Naive thymus-derived CD4-positive, alpha-beta T cell (primary cell): ENCODE measurements at regions not wholly inside any gene's neighbourhood (a gene's known extent, or its start where the extent isn't known, plus 50 kb on each side); places are given as distances from the start of the nearest gene placed in this dataset.

Source experiments
- ATAC-seq: fragments of 150-1000 bp; cut with Tn5 transposase; 2 replicates; pipeline ENCODE4 v1.10.0; 2021; ENCODE audit warnings: mild to moderate bottlenecking, moderate library complexity
- CTCF ChIA-PET: fragments of 350-600 bp; sonication (Branson Sonifier 250); formaldehyde crosslinking; loops from one replicate; lab custom pipeline; 2021; ENCODE audit warnings: antibody characterized with exemption; lab: Charles Lee
- POLR2A ChIA-PET: fragments of 350-600 bp; sonication (Branson Sonifier 250); formaldehyde crosslinking; loops from one replicate; lab custom pipeline; 2021; ENCODE audit warnings: antibody characterized with exemption, inconsistent platforms; lab: Charles Lee
- DNase-seq, 9 donors: peaks; one replicate each; pipeline versions ENCODE4 v3.0.0 to v3.0.0-alpha.2; 2020 to 2022; ENCODE audit warnings: mixed read lengths in 1 of 9
- H3K27ac ChIP-seq: one replicate; pipeline ENCODE4 v1.7.0; 2013; ENCODE audit warnings: mild to moderate bottlenecking, low read depth, low read length, moderate library complexity
- H3K27me3 ChIP-seq, 2 donors: one replicate each; pipeline ENCODE4 v1.7.0; 2013; ENCODE audit warnings: low read length in 2 of 2, mild to moderate bottlenecking in 2 of 2, moderate library complexity in 2 of 2; ENCODE audit not compliant: control insufficient read depth in 2 of 2, insufficient read depth in 2 of 2
- H3K36me3 ChIP-seq, 3 experiments: 1 replicate in 2 of 3; 2 replicates in 1 of 3; pipeline ENCODE4 v1.7.0; 2013; ENCODE audit warnings: low read length in 3 of 3, mild to moderate bottlenecking in 3 of 3, moderate library complexity in 1 of 3; ENCODE audit not compliant: insufficient read depth in 3 of 3, control insufficient read depth in 2 of 3
- H3K4me1 ChIP-seq, 2 donors: one replicate each; pipeline ENCODE4 v1.7.0; 2013; ENCODE audit warnings: low read length in 2 of 2, mild to moderate bottlenecking in 2 of 2, moderate library complexity in 1 of 2; ENCODE audit not compliant: control insufficient read depth in 2 of 2, insufficient read depth in 2 of 2
- H3K4me3 ChIP-seq: 2 replicates; pipeline ENCODE4 v1.7.0; 2013; ENCODE audit warnings: mild to moderate bottlenecking, low read length
- H3K9me3 ChIP-seq, 3 experiments: 1 replicate in 2 of 3; 2 replicates in 1 of 3; pipeline ENCODE4 v1.7.0; 2013; ENCODE audit warnings: low read length in 3 of 3; ENCODE audit not compliant: control insufficient read depth in 2 of 3
- H3K27ac Mint-ChIP-seq, 9 donors: one replicate each; pipeline ENCODE4 v1.8.0; 2020 to 2022; ENCODE audit warnings: mixed read lengths in 9 of 9, mild to moderate bottlenecking in 8 of 9, moderate library complexity in 5 of 9, inconsistent platforms in 2 of 9
- H3K27me3 Mint-ChIP-seq, 5 donors: one replicate each; pipeline ENCODE4 v1.8.0; 2021 to 2022; ENCODE audit warnings: mixed read lengths in 5 of 5, mild to moderate bottlenecking in 1 of 5
- H3K36me3 Mint-ChIP-seq, 5 donors: one replicate each; pipeline ENCODE4 v1.8.0; 2020 to 2022; ENCODE audit warnings: mixed read lengths in 5 of 5, mild to moderate bottlenecking in 3 of 5, inconsistent platforms in 1 of 5
- H3K4me1 Mint-ChIP-seq, 7 donors: one replicate each; pipeline ENCODE4 v1.8.0; 2020 to 2022; ENCODE audit warnings: mixed read lengths in 7 of 7, mild to moderate bottlenecking in 3 of 7, inconsistent platforms in 1 of 7
- H3K4me3 Mint-ChIP-seq, 10 donors: one replicate each; pipeline ENCODE4 v1.8.0; 2020 to 2022; ENCODE audit warnings: mild to moderate bottlenecking in 10 of 10, mixed read lengths in 10 of 10, moderate library complexity in 6 of 10, inconsistent platforms in 2 of 10
- H3K9me3 Mint-ChIP-seq, 11 donors: one replicate each; pipeline ENCODE4 v1.8.0; 2020 to 2022; ENCODE audit warnings: mixed read lengths in 11 of 11, mild to moderate bottlenecking in 4 of 11, inconsistent platforms in 1 of 11, moderate library complexity in 1 of 11
- intact Hi-C, 2 donors: fragments of 100-400 bp; cut with micrococcal nuclease; formaldehyde crosslinking; loops; one replicate each; pipeline ENCODE4 v1.15.1; 2023

DNA sequence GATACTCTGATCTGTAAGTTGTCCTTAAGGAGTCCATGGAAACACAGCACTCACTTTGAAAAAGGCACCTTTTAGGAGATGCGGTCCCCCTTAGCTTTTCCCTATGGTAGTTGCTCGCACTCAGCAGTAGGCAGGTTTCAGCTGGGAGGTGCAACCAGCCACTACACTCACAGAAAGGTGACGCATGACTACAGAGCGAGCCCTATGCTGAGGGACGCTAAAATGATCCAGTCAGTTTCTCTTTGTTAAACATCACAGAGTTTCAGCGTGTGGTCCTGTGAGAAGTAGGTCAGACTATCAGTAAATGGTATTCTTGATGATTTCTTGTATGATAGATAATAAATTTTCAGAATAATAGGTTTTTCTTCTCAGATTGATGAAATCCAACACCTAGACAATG lies 362.7 kb upstream of the MIR17HG start:
- no peak for ATAC-seq
- CTCF ChIA-PET, result no interaction called here
- Mint-ChIP-seq H3K27me3 (no peaks in the 10 kb centered on the region), H3K27ac (no peak overlapping the region), H3K36me3 (peaks cover 0 to 5% (median 0%) of the 10 kb centered on the region in 5 donors), H3K4me1 (no peaks in the 10 kb centered on the region), H3K9me3 (peaks cover 0 to 19% (median 4%) of the 10 kb centered on the region in 11 donors), H3K4me3 (no peak overlapping the region)
- H3K9me3 ChIP-seq, result no peaks in the 10 kb centered on the region
- DNase-seq, result no peak
- H3K4me3 ChIP-seq, result no peak overlapping the region
- H3K27me3 ChIP-seq, result no peaks in the 10 kb centered on the region
- intact Hi-C loops, result no loop called here
- no peaks in the 10 kb centered on the region for H3K4me1 ChIP-seq
- no peaks in the 10 kb centered on the region for H3K36me3 ChIP-seq
- POLR2A ChIA-PET, result no interaction called here
- no peak overlapping the region for H3K27ac ChIP-seq

DNA sequence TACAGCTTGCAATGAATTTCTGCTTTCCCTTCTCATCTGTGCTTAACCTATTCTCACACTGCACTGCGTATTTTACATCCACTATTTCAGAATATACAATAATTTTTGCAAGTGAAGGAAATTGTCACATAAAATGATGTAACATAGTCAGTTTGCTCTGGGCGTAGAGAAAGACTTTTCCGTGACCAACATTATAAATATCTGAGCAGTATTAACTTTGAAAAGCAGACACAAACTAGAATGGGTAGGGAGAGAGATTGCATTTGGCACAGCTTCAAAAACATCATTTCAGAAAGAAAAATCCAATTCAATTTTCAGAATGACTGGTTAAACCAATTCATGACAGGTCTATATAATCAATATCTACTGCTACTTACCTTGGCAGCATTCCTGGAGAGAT lies 352.5 kb upstream of the MIR17HG start:
- intact Hi-C loops, result no loop called here
- no peaks in the 10 kb centered on the region for H3K27me3 ChIP-seq

DNA sequence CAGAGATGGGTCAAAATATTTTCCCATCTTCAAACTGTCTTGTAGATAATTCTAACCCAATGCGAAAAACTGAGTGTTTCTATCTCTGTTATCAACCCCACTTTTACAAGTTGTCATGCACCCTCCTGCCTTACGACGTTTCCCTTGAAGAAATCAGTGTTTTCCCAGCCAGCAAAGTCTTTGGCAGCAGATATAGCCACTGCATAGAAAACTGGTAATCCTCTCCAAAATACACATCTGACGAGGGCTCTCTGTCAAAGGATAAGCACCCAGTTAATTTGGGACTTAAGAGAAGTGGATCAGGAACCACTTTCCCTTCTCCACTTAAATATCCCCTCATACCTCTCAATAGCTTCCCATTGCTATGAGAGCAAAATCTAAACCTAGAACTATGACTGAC lies 351.9 kb upstream of the MIR17HG start:
- Histone ChIP-seq H3K9me3 (no peaks in the 10 kb centered on the region), H3K4me3 (no peak overlapping the region), H3K4me1 (no peaks in the 10 kb centered on the region), H3K27ac (no peak overlapping the region), H3K27me3 (no peaks in the 10 kb centered on the region), H3K36me3 (no peaks in the 10 kb centered on the region)
- intact Hi-C loops, result no loop called here
- ChIA-PET POLR2A (no interaction called here), CTCF (no interaction called here)
- no peaks in the 10 kb centered on the region for H3K36me3 Mint-ChIP-seq
- ATAC-seq (no peak), DNase-seq (no peak)
- no peak overlapping the region for H3K4me3 Mint-ChIP-seq
- H3K27ac Mint-ChIP-seq, result no peak overlapping the region
- peaks cover 0 to 2% (median 0%) of the 10 kb centered on the region in 11 donors for H3K9me3 Mint-ChIP-seq
- no peaks in the 10 kb centered on the region for H3K27me3 Mint-ChIP-seq
- H3K4me1 Mint-ChIP-seq, result no peaks in the 10 kb centered on the region

More for the DNA sequence above, 352.5 kb upstream of the MIR17HG start:
- no peaks in the 10 kb centered on the region for H3K9me3 ChIP-seq
- Mint-ChIP-seq H3K27ac (no peak overlapping the region), H3K9me3 (peaks cover 0 to 2% (median 0%) of the 10 kb centered on the region in 11 donors), H3K4me3 (no peak overlapping the region), H3K4me1 (no peaks in the 10 kb centered on the region), H3K27me3 (no peaks in the 10 kb centered on the region), H3K36me3 (no peaks in the 10 kb centered on the region)
- ChIA-PET CTCF (no interaction called here), POLR2A (interaction anchor here (0.5 kb wide), 1 partner anchor 767 kb away, joined by 7 read pairs; no protein-coding TSS in a partner anchor)
- H3K36me3 ChIP-seq, result no peaks in the 10 kb centered on the region
- ATAC-seq (no peak), DNase-seq (no peak)
- no peak overlapping the region for H3K4me3 ChIP-seq
- no peak overlapping the region for H3K27ac ChIP-seq
- H3K4me1 ChIP-seq, result no peaks in the 10 kb centered on the region

DNA sequence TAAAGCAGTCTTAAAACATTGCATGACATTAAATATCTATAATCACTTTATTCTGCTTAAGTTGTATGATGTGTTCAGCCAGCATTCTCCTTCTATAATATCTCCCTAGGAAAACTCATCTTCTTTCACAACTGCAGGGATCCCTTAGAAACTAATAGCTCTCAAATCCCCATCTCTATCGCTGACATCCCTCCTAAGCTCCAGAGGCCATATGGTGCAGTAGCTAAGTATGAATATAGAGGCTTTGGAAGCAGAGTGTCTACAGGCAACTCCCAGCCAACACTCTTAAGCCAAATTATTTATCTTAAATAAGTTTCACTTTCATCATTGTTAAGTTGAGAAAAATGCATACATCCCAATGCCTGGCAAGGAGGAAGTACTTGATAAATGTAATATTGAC lies 349.5 kb upstream of the MIR17HG start:
- H3K27ac Mint-ChIP-seq, result no peak overlapping the region
- Histone ChIP-seq H3K36me3 (no peaks in the 10 kb centered on the region), H3K9me3 (no peaks in the 10 kb centered on the region), H3K4me1 (no peaks in the 10 kb centered on the region), H3K27ac (no peak overlapping the region), H3K4me3 (no peak overlapping the region), H3K27me3 (no peaks in the 10 kb centered on the region)
- ChIA-PET CTCF (no interaction called here), POLR2A (no interaction called here)
- no peaks in the 10 kb centered on the region for H3K4me1 Mint-ChIP-seq
- no peaks in the 10 kb centered on the region for H3K27me3 Mint-ChIP-seq
- peaks cover 0 to 3% (median 0%) of the 10 kb centered on the region in 5 donors for H3K36me3 Mint-ChIP-seq
- intact Hi-C loops, result no loop called here
- no peak overlapping the region for H3K4me3 Mint-ChIP-seq
- DNase-seq, result no peak
- peaks cover 0 to 9% (median 0%) of the 10 kb centered on the region in 11 donors for H3K9me3 Mint-ChIP-seq
- no peak for ATAC-seq

DNA sequence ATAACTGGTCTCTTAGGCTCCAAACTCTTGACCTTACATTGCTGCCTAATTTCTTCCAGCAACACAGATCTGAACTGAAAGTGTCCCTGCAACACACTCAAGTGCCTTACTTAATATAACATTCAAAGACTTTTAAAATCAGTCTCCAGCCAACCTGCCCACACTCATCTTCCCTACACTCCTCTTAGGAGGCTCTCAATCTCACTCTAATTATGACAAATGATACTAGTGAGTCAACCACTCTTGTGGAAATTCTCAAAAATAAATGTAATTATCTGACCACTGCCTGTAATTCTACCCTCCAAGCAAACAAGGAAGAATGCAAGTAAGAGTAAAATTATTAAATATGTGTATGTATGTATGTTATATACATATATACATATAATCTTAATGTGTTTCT lies 348.1 kb upstream of the MIR17HG start:
- H3K4me3 Mint-ChIP-seq, result no peak overlapping the region
- no peak for DNase-seq
- CTCF ChIA-PET, result no interaction called here
- H3K27me3 ChIP-seq, result no peaks in the 10 kb centered on the region
- H3K27ac ChIP-seq, result no peak overlapping the region
- POLR2A ChIA-PET, result no interaction called here
- no peak overlapping the region for H3K27ac Mint-ChIP-seq
- H3K4me1 ChIP-seq, result no peaks in the 10 kb centered on the region
- no peak for ATAC-seq
- intact Hi-C loops, result no loop called here
- H3K4me3 ChIP-seq, result no peak overlapping the region
- no peaks in the 10 kb centered on the region for H3K27me3 Mint-ChIP-seq
- H3K9me3 ChIP-seq, result no peaks in the 10 kb centered on the region
- H3K4me1 Mint-ChIP-seq, result no peaks in the 10 kb centered on the region
- H3K36me3 Mint-ChIP-seq, result peaks cover 0 to 3% (median 0%) of the 10 kb centered on the region in 5 donors
- H3K9me3 Mint-ChIP-seq, result peaks cover 0 to 9% (median 0%) of the 10 kb centered on the region in 11 donors
- H3K36me3 ChIP-seq, result no peaks in the 10 kb centered on the region

DNA sequence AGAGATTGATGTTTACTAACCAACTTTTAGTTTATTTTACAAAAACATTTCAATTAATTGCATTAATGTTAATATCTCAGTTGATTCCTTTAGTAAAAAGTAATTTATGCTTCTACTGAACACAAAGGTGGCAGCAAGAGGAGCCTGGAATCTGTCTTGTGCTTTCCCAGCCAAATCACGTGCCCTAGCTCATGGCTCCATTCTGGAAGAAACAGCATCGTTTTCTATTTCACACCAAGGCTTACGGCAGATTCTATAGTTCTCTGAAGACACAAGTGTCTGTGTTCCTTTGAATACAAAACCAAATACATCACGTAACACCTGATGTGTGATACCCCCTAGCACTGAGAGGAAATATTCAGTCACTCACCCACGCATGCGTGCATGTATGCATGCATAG lies 346.1 kb upstream of the MIR17HG start:
- no peak overlapping the region for H3K27ac Mint-ChIP-seq
- Histone ChIP-seq H3K4me3 (no peak overlapping the region), H3K36me3 (no peaks in the 10 kb centered on the region), H3K9me3 (no peaks in the 10 kb centered on the region), H3K27ac (no peak overlapping the region), H3K4me1 (no peaks in the 10 kb centered on the region), H3K27me3 (no peaks in the 10 kb centered on the region)
- ChIA-PET POLR2A (no interaction called here), CTCF (no interaction called here)
- DNase-seq, result no peak
- no peak for ATAC-seq
- peaks cover 0 to 7% (median 1%) of the 10 kb centered on the region in 11 donors for H3K9me3 Mint-ChIP-seq
- intact Hi-C loops, result no loop called here
- peaks cover 0 to 3% (median 0%) of the 10 kb centered on the region in 5 donors for H3K36me3 Mint-ChIP-seq
- no peaks in the 10 kb centered on the region for H3K4me1 Mint-ChIP-seq
- no peak overlapping the region for H3K4me3 Mint-ChIP-seq
- H3K27me3 Mint-ChIP-seq, result no peaks in the 10 kb centered on the region

DNA sequence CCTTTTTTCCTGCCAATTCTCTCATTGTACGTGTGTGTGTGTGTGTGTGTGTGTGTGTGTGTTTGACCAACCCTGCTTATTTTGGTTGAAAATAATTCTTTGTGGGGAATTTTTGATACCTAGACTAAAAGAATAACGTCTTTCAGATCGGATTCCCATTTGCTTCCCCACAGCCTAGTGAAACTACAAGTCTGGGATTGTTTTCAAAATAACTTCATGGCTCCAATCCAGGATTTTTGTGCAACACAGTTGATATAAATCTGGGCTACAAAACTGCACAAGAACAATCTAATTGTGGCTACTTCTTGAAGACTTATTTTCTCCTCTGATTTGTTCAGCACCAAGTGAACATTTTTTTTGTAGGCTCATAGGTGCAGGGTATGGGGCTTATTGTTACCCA lies 332.8 kb upstream of the MIR17HG start:
- H3K4me1 Mint-ChIP-seq, result no peaks in the 10 kb centered on the region
- H3K36me3 Mint-ChIP-seq, result no peaks in the 10 kb centered on the region
- ChIA-PET POLR2A (no interaction called here), CTCF (no interaction called here)
- H3K27me3 Mint-ChIP-seq, result no peaks in the 10 kb centered on the region
- H3K4me3 Mint-ChIP-seq, result no peak overlapping the region
- Histone ChIP-seq H3K4me3 (no peak overlapping the region), H3K36me3 (no peaks in the 10 kb centered on the region), H3K9me3 (no peaks in the 10 kb centered on the region), H3K27me3 (no peaks in the 10 kb centered on the region), H3K27ac (no peak overlapping the region), H3K4me1 (no peaks in the 10 kb centered on the region)
- no peak overlapping the region for H3K27ac Mint-ChIP-seq
- DNase-seq (no peak), ATAC-seq (no peak)
- intact Hi-C loops, result no loop called here
- peaks cover 0 to 6% (median 0%) of the 10 kb centered on the region in 11 donors for H3K9me3 Mint-ChIP-seq
